ENCODE measurements at regions not wholly inside any gene's neighbourhood (a gene's known extent, or its start where the extent isn't known, plus 50 kb on each side); places are given as distances from the start of the nearest gene placed in this dataset.
"Not testable (repeated sequence)": the region's sequence is repeated elsewhere in the genome, so short reads cannot be mapped to it uniquely, and the experiment has no call there.

DNA sequence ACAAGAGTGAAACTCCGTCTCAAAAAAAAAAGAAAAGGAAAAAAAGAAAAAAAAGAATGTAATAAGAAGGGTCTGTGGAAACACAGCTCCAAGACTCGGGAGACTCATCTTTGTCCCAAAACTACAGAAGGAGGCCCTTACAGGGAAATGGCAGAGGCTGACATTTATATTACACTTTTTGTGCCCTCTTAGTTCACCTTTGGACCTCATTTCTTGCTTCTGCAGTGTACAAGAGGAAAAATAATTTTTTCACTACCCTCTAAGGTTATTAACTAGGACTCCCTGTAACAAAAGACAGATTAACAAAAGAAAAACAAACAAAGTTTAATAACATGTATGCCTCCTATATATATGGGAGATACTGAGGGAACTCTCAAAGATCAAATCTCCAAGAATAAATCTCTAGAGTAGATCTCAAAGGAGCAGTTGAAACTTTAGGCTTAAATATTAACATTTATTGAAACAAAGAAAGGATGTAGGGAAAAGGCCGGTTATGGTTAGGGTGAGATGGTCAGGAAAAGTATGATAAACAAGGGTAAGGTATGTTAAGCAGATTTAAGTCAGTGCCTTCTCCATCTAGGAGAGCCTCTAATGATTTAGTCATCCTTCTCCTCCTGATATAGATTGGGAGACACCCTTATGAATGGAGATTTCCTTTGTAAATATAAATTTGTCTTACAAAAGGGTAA, 121.3 kb upstream of the JADE1 start:
- DNase-seq = no peak

- no peak for DNase-seq
These were observed 122.7 kb upstream of the JADE1 start for GRCh38 chr4:128686810-128687209.

GRCh38 chr4:128686032-128686465, 123.5 kb upstream of the JADE1 start:
- DNase-seq = no peak

DNA sequence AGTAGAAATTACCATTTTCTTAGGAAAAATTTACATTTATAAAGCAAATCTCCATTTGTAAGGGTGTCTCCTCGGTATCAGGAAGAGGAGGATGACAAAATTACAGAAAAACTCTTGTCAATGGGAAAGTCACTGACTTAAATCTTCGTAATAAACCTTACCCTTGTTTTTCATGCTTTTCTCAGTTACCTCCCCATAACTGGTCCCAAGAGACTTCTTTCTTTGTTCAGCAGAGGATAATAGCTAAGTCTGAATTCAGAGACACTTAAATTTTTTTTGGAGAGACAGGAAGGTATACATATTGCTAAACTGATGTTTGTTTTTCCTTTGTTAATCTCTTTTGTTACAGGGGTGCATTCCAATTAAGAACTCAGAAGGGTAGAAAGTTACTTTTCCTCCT, 125.5 kb upstream of the JADE1 start:
- no peak for DNase-seq

DNA sequence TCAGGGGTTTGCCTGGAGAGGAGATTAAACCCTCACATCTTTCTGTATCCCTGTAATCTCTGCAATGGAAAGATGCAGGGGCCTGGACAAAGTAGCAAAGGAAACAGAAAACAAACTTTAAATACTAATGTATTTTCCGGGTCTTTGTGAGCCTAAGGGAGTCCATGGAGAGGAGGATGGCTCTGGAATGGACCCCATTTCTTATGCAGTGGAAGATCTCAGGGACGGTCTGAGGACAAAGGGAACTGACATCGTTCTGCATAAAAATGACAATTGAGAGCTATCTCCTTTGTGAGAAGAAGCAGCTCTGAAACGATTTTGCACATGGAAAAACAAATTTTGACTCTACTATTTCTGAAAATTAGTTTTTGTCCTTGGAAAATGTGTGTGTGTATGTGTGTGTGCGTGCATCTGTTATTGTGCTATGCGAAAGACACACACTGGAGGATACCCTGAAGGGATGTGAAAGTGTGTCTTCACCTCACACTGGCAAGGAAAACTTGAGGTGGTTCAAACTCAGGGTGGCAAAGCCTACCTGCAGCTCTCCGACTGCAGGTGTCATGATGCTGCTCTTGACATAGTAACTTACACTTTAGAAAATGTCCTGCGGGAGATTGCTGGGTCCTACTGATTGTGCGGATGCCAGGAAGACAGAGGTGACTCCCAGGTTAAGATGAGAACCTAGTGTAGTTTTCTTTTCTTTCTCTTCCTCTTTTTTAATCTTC, 126.4 kb upstream of the JADE1 start:
- no peak for DNase-seq

GRCh38 chr4:128676095-128676494, 133.4 kb upstream of the JADE1 start:
- DNase-seq = no peak

DNA sequence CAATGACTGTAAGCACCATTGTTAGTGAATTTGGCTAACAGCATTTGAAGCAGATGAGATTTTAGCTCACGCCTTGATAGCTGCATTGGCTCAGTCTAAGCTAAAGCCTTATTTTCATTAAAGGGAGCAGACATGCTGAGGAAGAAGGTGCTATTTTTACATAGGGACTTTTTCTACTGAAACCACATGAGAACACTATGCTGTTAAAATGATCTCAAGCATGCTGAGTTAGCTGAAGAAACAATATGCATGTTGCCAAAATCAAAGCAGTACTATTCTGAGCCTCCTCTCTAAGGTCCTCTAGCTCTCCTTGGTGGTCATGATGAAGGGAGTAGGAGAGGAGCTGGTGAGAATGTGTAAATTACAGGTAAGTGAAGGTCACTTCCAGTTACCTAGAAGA, 134.4 kb upstream of the JADE1 start:
- DNase-seq = no peak

DNA sequence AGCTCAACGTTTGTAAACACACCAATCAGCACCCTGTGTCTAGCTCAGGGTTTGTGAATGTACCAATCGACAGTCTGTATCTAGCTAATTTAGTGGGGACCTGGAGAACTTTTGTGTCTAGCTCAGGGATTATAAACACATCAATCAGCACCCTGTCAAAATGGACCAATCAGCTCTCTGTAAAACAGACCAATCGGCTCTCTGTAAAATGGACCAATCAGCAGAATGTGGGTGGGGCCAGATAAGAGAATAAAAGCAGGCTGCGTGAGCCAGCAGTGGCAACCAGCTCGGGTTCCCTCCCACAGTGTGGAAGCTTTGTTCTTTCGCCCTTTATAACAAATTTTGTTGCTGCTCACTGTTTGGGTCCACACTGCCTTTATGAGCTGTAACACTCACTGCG, 136.3 kb upstream of the JADE1 start:
- not testable (repeated sequence) for DNase-seq

DNA sequence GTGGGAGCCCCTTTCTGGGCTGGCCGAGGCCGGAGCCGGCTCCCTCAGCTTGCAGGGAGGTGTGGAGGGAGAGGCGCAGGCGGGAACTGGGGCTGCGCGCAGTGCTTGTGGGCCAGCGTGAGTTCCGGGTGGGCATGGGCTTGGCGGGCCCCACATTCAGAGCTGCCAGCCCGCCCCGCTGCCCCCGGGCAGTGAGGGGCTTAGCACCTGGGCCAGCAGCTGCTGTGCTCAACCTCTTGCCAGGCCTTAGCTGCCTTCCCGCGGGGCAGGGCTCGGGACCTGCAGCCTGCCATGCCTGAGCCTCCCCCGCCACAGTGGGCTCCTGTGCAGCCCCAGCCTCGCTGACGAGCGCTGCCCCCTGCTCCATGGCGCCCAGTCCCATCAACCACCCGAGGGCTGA, 136.9 kb upstream of the JADE1 start:
- DNase-seq = not testable (repeated sequence)

DNA sequence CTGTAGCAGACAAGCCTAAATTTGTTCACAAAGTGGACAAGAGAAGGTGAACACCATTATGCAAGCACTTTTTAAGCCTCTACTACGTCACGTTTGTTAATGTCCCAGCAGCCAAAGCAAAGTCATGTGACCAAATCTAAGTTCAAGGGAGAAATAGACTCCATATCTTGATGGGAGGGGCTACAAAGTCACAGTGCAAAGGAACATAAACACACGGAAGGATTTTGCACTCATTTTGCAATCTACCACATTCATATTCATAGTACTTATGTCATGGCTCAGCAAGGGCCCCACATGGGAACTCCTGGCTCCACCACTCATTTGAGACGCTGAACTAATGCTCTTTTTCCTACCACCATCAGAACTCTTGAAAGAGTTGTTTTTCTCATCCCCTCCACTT, 139.0 kb upstream of the JADE1 start:
- DNase-seq = no peak

DNA sequence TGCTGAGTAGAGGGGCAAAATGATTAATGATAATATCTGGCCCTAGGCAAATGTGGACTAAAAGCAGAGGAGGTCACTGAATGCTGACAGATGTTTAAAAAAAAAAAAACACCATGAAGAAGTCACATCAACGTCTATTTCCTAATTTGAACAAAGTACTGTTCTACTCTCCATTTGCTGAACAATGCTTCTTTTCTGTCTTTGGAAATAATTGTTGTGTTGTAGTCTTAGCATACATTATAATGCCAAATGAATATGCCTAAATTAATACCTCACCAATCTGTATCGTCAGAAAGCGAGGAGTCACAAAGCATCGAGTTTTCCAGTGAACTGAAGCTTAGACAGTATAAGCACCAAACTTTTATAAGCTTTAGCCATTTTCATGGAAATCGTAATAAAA, 140.9 kb upstream of the JADE1 start:
- DNase-seq = no peak

GRCh38 chr4:128665514-128665913, 144.0 kb upstream of the JADE1 start:
- DNase-seq = no peak

- DNase-seq = no peak
These were observed 146.2 kb upstream of the JADE1 start for GRCh38 chr4:128663325-128663724.

- DNase-seq = no peak
These were observed 148.0 kb upstream of the JADE1 start for GRCh38 chr4:128661479-128661878.

- DNase-seq = no peak
These were observed 148.9 kb upstream of the JADE1 start for GRCh38 chr4:128660361-128661215.

DNA sequence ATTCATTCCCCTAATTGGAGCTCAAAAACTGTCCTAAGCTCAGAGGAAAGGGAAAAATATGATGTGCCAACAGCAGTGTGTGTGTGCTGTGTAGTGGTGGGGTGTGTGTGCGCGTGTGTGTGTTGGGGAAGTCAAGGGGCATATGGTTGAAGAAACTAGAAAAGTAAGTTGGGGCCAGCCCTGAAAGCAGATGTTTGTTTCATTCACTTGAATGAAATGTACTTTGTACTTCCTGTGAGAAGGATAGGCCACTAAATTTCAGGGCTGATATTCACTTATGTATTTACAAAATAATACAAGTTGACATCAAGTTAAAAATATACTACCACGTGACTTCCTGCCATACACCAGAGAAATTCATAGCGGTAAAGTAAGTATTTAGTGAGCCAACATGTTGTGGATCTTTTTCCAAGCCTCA, 151.3 kb upstream of the JADE1 start:
- no peak for DNase-seq

DNA sequence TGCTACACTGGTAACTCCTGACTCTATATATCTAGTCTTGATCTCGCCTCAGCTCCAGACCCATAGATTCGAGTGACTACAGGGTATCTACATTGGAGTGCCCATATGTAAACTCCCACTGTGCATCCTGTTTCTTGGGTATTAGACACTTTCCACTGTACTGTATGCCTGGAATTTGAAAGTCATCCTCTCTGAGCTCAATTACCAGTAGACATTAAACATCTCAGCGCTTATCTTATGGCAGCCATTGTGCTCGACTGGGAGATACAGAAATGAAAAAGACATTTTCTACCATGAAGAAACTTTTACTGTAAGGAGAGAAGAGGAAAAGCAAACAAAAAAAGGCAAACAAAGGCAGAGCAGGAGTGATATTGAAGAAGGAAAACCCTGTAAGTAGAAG, 151.9 kb upstream of the JADE1 start:
- DNase-seq = no peak

DNA sequence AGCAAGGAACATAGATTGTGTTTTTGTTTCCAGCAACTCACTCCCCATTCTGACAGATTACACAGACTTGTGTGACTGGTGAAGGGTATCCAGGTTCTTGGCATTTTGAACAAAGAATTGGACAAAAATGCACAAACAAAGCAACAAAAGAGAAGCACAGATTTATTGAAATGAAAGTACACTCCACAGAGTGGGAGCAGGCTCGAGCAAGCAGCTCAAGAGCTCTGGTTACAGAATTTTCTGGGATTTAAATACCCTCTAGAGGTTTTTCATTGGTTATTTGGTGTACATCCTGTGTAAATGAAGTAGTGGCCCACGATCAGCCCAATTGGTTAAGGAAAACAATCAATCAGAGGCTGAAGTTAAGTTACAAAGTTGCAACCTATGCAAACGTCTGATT, 155.0 kb upstream of the JADE1 start:
- DNase-seq = no peak

GRCh38 chr4:128653527-128654444, 155.7 kb upstream of the JADE1 start:
- DNase-seq = peak; percentile 74

DNA sequence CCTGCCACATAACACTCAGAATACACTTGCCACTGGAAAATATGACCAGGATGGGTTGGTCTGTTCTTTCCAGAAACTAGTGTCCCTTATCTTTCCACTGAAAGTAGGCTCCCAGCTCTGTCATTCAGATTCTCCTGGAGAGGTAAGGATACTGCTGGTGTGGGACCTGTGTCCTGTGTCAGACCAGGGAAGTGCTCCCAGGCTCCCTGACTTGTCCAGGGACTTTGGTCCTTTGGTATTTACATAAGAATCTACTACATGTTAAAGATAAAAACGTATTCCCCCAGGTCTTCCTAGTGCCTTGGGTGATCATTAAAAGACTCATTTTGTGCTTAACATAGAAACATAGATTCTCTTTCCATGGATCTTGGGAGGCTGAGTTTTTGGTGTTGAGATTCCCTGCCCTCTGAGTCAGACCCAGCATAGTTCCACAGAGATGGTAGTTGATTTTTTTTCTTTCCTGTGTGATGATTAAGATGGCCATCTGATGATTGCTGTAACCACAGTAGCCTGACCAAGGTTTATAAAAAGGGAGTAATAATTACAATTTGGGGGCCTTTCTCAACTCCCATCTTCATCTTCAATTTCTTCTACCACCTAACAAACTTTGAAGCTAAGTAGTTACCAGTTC, 159.8 kb upstream of the JADE1 start:
- no peak for DNase-seq

- no peak for DNase-seq
These were observed 160.3 kb upstream of the JADE1 start for GRCh38 chr4:128649161-128649560.

DNA sequence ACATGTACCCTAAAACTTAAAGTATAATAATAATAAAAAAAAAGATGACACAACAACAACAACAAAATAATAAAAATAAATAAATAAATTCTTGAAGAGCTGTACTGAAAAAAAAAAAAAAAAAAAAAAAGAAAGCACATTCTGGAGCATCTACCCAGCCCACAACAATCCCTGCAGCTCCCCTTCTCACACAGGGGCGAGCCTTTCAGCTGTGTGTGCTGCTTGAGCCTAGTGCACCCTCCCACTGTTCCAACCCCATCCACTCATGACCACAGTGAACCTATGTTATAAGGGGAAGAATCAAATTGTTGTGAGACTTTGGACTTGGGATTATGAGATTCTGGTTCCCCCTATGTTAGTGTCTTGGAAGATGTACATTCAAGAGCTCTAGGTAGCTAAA, 161.5 kb upstream of the JADE1 start:
- DNase-seq = no peak
